Activated T-helper 1 cell treated with Interleukin-2 at 50 U/mL for 16 hours (primary cell): ENCODE measurements at regions not wholly inside any gene's neighbourhood (a gene's known extent, or its start where the extent isn't known, plus 50 kb on each side); places are given as distances from the start of the nearest gene placed in this dataset.
"Not testable (repeated sequence)": the region's sequence is repeated elsewhere in the genome, so short reads cannot be mapped to it uniquely, and the experiment has no call there.

ENCODE experiments used
- DNase-seq: peaks from one replicate; pipeline ENCODE4 v3.0.0-alpha.2; 2020; ENCODE audit warnings: low read depth

DNA sequence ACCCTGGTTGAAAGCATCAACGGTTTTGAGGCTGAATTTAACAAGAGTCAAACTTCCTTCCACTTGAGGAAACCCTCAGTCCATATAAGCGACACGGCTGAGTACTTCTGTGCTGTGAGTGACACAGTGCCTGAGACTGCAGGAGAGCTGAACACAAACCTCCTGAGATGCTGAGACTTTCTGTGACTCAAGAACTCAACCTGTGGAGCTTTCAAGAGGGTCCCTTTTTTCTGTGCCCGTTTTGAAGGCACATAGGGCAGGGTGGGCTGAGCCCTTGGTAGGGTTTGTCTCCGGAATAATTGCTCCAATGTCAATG lies 305.3 kb upstream of the OR4E1 start:
- DNase-seq: no peak

DNA sequence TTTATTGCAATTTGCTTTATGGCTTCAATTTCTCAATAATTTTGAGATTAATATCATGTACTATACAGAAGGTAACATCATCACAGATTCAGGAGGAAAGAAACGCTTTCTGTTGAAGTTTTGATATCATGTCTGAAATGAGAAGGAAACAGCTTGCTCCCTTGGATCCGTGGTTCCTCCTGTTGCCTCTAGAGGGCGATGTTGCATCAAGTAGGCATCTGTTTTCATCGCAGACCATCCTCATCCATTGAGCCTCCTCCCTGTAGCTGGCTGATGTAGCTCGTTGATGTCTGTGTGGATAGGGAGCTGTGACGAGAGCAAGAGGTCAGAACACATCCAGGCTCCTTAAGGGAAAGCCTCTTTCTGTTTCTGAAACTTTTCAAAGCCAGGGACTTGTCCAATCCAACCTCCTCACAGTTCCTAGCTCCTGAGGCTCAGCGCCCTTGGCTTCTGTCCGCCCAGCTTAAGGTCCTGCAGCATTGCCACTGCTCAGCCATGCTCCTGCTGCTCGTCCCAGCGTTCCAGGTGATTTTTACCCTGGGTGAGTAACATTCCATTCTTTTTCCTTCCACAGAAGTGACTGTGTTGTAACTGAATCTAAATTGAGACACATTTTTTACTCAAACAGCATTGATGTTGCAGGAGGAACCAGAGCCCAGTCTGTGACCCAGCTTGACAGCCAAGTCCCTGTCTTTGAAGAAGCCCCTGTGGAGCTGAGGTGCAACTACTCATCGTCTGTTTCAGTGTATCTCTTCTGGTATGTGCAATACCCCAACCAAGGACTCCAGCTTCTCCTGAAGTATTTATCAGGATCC lies 304.8 kb upstream of the OR4E1 start:
- peak; percentile 43 for DNase-seq

DNA sequence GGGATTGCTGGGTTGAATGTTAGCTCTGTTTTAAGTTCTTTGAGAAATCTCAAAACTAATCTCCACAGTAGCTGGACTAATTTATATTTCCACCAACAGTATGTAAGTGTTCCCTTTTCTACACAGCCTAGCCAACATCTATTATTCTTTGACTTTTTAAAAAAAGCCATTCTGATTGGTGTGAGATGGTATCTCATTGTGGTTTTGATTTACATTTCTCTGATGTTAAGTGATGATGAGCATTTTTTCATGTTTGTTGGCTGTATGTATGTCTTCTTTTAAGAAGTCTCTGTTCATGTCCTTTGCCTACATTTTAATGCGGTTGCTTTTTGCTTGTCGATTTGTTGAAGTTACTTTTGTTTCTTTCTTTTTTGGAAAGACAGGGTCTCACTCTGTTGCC lies 301.1 kb upstream of the OR4E1 start:
- DNase-seq: no peak

DNA sequence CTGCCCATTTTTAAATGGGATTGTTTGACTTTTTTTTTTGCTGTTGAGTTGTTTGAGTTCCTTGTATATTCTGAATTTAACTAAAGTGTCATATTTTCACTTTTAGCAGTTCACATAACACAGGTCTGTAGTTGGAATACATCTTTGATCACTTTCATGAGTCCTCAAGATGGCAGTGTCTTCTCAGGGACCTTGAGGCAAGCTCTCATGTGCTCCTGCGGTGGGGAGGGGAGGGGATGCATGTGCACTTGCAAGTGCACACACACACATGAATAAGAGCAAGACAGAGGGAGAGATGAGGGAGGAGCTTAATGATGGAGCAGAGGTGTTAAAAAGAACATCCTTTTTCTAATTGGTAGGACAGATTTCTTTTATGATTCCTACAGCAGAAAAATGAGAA lies 291.4 kb upstream of the OR4E1 start:
- no peak for DNase-seq

DNA sequence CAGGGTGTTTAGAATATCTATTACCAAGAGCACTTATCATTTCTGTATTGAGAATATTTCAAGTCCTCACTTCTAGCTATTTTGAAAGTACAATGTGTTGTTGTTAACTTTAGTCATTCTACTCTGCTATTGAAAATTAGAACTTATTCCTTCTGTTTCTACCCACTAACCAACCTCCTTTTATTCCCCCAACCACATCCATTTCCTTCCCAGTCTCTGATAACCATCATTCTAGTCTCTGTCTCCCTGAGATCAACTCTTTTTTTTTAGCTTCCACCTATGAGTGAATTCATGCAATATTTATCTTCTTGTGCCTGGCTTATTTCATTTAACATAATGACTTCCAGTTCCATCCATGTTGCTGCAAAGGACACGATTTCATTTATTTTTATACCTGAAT lies 290.6 kb upstream of the OR4E1 start:
- no peak for DNase-seq

DNA sequence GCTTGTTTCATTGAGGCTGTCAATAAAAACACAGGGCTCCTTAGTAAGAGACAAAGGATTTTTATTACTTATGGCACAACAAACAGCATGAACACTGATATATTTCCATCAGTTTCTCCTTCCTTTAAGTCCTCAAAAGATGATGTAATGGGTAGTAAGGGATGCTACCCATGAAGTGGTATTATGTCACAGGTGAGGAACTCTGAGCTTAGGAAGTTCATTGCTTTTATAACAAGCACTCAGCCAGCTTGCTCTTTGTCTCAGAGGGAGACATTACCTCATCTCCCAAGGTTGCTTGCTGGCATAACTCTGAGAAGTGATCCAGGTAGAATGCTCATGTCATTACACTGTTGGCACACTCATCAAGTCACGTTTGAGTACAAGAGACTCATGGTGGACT lies 287.0 kb upstream of the OR4E1 start:
- DNase-seq: no peak

DNA sequence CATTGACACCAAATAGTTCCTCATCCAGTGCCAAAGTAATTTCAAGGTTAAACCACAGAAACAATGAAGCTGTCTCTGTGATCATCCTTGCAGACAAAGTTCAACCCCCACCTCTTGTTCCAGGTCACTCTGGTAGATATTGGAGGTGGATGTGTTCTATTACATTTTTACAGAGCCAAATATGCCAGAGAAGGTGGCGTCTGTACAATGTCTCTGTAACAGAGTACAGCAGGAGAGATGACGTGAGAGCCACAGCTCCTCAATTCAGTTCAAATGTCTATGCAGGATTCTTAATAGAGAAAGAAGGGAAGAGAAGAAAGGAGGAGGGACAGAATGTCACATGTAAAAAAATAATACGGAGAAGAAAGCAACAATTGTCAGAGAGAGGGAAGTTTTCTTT lies 268.3 kb upstream of the OR4E1 start:
- DNase-seq: no peak

DNA sequence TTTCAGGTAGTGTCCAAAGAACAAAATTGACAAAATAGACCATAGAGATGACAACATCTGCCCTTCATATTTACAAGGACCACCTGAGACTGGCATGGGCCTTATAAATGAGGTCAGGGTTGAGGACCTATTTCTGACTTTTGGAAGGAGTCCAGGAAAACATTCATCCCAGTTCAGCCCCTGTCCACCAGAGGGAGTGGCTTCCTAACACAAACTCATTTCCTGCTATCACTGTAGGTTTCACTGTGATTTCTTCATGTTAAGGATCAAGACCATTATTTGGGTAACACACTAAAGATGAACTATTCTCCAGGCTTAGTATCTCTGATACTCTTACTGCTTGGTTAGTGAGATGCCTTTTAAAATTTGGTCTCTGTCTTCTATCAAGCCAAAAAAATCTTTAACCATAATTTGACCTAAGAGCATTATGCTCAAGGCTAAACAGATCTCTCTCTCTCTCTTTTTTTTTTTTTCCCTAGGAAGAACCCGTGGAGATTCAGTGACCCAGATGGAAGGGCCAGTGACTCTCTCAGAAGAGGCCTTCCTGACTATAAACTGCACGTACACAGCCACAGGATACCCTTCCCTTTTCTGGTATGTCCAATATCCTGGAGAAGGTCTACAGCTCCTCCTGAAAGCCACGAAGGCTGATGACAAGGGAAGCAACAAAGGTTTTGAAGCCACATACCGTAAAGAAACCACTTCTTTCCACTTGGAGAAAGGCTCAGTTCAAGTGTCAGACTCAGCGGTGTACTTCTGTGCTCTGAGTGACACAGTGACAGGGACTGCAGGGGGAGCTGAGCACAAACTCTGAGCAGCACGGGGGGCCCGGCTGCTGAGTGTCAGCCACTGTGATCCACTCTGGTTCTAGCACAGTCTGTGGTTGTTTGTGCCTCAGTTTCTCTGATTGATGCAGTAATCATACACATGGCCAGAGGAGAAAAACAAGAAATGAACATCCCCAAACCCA lies 267.6 kb upstream of the OR4E1 start:
- no peak for DNase-seq

DNA sequence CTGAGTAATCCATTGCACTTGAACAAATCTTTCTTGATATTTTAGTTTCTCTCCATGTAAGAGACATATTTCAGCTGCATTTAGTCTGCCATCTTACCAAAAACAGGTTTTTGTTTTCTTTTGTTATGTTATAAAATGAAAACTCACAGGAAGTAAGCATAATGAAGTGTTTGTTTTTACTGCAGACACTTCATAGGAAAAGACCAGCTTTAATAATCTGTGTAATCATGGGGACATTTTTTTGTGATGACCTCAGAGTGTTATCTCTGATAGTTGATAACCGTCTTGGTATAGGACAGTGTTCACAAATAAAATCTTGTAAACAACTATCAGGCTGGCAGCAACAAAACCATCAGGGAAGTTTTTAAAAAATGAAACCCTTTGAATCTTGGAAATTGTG lies 266.2 kb upstream of the OR4E1 start:
- no peak for DNase-seq

DNA sequence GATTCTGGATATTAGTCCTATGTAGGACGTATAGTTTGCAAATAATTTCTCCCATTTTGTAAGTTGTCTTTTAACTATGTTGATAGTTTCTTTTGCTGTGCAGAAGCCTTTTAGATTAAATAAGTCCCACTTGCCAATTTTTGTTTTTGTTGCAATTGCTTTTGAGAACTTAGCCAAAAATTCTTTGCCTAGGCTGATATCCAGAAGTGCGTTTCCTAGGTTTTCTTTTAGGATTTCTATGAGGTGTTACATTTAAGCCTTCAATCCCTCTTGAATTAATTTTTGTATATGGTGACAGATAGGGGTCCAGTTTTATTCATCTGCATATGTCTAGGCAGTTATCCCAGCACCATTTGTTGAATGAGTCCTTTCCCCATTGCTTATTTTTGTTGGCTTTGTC lies 264.4 kb upstream of the OR4E1 start:
- no peak for DNase-seq

DNA sequence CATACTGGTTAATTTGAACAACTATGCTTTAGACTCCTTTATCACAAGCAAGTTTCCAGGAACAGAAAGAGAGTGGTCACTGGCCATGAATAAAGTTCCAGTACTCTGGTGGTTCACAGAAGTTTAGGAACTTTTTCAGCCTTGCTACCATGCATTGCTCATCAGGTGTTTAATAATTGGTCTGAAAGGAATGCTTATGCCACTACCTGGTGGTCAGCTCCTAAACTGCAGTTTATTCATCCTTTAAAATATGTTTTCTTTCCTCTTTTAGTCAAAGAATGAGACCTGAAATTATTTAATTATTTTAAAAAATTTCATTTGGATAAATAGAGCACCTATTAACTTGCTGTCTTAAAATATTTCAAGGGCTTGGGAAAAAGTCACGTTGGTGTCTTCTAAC lies 260.1 kb upstream of the OR4E1 start:
- DNase-seq: no peak

DNA sequence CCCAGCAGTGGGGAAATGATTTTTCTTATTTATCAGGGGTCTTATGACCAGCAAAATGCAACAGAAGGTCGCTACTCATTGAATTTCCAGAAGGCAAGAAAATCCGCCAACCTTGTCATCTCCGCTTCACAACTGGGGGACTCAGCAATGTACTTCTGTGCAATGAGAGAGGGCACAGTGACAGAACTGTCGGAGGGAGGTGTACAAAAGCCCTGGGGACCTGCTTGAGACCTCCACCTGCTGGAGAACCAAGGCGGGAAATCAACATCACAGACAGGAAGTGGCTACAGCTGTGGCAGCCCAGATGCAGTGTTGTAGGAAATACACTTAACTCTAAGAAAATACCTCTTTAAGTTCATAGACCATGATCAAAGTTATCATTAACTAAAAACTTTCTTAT lies 250.9 kb upstream of the OR4E1 start:
- DNase-seq: peak; percentile 49

DNA sequence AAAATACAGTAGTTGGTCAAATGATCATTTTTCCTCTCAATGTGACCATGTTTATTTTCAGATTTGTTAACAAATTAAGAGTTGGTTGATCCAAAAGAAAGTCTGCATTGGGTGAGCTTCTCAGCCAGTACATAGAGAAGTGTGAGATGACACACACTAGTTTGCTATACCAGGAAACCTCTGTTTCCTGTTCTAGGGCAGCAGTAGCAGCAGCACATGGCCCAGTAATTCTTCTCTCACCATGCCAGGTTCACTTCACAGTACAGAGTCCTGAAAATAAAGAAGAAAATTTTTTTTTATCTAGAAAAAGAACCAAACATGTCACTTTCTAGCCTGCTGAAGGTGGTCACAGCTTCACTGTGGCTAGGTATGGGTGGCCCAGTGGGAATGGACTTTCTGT lies 250.2 kb upstream of the OR4E1 start:
- DNase-seq: peak; percentile 9

DNA sequence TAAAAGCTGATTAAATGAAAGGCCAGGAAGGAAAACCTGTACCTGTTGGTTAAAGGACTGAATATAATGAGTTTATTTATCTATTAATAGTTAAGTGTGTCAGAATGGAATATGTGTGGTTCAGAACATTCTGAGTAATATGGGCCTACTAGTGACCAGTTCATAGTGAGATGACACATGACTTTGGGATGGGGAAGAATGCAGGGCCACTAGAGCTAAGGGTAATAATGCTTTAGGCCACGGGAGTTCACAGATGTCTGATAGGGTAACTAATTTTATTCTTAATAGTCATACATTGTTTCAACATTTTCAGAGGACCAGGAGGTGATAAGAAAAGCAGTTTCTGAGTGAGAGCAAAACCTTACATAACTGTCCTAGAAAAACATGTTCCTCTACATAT lies 247.8 kb upstream of the OR4E1 start:
- no peak for DNase-seq

DNA sequence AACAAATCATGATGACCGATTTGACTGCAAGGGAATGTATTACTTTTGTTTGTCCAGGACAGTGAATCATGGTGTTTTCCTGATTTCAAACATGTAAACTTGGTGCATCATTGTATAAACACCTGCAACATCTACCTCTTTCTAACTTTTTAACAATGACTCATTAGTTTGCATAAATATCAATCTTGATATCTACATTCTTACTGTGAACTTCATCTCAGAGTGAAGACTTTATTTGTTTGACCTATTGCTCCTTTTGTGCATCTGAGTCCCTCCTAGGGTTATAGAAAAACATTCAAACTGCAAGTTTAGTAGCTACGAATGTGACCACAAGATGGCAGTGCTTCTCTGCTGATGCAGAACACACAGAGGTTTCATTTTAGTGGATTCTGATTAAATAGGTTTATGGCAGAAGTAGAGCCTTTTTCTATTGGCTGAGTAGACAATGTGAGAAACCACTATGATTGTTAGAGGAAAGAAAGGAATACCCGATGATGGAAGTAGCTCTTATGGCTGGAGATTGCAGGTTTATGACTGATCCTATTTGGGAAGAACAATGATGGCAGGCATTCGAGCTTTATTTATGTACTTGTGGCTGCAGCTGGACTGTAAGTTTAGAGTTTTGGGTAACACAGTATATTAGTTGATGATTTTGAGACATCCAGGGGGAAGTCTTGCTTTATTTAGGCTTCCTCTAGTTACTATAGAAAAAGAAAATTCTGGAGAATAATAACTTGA lies 244.2 kb upstream of the OR4E1 start:
- peak; percentile 20 for DNase-seq

DNA sequence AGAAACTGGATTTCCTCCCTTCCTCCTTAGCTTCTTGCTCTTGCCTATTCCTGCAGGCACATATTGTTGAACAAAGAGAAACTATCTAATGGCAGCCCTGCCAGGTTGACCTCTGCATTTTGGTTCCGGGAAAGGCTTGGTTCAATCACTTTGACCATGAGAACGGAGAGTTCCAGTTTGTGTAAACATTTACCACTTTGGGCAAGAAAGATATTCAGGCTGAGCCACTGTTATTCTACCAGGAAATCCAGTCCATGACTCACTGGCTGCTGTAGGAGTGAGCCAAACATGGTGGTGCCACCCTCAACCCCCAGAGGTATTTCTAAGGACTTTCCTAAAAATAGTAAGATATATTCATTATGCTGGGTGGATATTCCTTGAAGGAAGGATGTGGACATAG lies 242.2 kb upstream of the OR4E1 start:
- no peak for DNase-seq

DNA sequence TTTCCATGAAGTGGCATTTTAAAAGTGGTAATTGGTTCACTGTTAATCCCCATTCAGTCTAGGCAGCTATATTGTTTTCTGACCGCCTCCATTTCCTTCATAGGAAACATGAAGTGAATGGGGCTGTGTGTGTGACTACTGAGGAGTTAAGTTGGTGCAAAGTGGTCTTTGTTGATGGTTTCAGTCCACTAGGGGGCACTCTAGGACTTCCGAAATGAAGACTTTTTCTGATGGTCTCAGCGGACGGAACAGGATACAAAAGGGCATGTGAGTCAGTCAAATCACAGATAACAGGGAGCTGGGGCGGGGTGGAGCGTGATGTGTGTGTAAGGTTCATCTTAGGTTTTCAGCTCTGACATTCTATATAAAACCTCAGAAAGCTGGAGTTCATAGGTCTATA lies 240.1 kb upstream of the OR4E1 start:
- DNase-seq: peak; percentile 39

DNA sequence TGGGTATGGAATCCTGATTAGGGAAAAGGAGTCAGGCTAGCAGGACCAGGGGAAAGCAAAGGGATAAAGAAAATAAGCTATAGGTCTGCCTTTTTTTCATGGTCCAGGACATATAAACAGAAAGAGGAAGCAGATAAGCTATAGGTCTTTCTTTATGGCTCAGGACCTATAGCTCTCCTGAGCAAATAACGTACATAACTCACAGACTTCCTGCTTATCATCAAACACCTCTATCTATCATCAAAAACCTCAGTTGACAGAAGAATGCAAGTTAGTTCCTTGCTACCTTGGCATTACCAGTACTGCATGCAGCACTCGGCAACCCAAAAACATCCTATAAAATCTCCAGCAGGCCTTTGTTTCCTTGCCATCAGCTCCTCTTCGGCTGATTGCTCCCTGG lies 238.7 kb upstream of the OR4E1 start:
- no peak for DNase-seq

DNA sequence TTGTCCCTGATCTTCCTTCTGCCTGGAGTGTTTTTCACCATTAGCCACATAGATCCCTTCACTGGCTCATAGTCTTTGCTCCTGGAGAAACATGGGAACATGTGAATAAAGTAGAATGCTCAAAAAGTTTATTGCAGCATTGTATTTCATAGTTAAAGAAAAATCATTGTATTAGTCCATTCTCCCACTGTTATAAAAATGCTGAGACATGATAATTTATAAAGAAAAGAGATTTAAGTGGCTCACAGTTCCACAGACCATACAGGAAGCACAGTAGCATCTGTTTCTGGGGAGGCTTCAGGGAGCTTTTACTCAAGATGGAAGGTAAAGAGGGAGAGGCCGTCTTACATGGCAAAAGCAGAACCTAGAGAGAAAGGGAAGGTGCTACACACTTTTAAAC lies 238.3 kb upstream of the OR4E1 start:
- DNase-seq: no peak

DNA sequence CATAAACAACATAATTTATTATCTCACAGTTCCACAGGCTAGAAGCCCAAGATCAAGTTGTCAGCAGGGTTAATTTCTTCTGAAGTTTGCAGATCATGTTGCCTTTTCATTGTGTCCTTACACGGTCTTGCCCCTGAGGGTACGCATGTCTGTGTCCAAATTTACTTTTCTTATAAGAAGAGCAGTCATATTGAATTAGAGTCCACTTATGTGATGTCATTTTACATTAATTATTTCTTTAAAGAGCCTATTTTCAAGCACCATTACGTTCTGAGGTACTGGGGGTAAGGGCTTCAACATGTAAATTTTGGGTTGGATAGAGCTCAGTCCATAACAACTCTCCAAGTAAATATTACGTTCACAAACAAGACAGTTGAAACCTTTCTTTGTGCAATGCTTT lies 236.6 kb upstream of the OR4E1 start:
- DNase-seq: no peak

DNA sequence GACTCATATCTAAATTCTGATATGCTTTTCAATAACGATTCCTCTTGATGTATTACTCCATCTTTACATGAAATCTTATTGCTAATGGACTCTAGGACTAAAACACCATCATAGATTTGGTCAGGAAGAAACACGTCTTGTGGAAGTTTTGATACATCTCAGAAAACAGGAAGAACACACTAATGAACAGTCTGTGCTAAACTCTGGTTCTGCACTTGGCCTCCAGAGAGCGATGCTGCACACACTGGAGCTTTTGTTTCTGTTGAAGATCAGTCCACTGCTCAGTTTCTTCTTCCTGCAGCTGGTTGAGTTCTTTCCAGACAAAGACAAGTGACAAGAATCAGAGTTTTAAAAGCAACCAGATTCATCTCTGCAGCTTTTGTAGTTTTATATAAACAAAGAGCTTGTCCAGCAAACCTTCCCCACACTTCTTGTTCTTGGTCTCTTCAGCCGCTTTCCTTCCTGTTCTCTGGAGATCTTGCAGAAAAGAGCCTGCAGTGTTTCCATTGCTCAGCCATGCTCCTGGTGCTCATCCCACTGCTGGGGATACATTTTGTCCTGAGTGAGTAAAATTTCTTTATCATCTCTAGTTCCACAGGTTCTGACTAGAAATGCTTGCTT lies 229.1 kb upstream of the OR4E1 start:
- peak; percentile 3 for DNase-seq

DNA sequence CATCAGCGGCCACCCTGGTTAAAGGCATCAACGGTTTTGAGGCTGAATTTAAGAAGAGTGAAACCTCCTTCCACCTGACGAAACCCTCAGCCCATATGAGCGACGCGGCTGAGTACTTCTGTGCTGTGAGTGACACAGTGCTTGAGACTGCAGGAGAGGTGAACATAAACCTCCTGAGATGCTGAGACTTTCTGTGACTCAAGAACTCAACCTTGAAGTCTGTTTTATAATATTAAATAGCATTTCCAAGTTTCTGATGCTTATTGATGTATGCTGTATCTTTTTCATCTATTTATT lies 221.2 kb upstream of the OR4E1 start:
- DNase-seq: not testable (repeated sequence)
